ENCODE measurements at regions not wholly inside any gene's neighbourhood (a gene's known extent, or its start where the extent isn't known, plus 50 kb on each side); places are given as distances from the start of the nearest gene placed in this dataset.

DNA sequence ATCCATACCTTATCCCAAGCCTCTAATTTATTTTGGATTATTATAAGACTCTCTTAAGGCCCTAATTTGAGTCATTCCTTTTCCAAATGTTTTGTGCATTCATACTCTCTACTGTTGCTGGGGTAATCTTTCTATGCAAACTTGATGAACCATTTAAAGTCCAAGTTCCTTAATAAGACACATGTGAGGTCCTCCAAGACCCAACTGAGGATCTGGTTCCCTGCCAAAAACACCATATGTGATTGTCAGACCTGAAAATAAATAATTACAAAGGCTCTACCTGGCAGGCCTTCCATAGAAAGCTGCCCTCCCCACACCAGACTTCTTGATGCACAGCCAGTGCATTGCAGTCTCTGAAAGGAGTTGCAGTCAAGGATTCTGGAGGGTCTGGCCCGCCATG, 257.9 kb upstream of the AKR1E2 start:
- no peak for DNase-seq

DNA sequence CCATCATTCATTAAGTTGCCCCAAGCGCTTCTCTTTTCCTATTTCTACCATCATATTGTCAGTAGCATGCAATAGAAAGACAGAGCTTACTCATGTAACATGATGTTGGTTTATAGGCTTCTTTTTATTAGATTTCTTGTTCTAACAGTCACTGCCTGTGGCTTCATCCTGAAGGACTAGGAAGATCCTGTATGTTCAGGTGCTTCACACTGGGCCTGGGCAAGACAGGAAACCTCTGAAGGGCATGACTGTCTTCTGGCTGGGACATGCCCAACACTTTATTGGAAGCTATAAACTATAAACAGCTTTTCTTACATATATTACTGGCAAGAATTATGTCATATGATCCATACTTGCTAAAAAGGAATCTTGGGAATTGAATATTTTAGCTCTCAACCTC, 258.4 kb upstream of the AKR1E2 start:
- no peak for DNase-seq

DNA sequence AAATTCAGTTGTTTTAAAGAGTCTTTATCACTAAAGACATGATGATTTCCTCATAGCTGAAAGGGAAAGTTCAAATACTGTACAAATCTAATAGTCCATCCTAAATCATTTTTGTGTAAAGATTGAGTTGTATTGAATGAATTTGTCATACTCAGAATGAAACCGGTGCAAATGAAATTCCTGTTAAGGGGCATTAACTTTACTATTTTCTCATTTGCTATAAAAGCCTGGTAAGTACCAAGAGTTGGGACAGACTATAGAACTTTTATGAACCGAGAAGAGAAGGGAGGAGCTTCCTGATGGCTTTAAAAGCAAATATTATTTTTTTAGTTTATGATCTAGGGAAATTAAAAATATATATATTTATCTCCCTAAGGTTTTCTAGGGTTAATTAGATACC, 260.0 kb upstream of the AKR1E2 start:
- no peak for DNase-seq

DNA sequence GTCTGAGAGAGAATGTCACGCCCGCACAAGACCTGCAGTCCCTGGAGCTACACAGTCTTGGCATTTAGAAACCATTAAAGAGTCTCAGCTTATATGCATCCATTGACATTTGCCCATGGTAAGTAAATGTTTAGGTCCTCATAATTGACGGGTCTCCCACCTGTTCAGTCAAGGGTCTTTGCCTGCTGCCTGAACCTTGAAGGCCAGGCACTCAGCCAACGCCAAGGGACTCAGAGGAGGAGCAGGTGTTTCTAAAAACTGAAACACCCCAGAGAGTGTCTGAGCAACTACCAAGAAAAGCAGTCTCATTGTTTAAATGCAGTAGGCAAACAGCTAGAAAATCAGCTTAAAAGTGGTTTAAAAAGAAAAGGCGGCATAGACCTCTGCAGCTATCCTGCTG, 264.7 kb upstream of the AKR1E2 start:
- DNase-seq, result no peak

DNA sequence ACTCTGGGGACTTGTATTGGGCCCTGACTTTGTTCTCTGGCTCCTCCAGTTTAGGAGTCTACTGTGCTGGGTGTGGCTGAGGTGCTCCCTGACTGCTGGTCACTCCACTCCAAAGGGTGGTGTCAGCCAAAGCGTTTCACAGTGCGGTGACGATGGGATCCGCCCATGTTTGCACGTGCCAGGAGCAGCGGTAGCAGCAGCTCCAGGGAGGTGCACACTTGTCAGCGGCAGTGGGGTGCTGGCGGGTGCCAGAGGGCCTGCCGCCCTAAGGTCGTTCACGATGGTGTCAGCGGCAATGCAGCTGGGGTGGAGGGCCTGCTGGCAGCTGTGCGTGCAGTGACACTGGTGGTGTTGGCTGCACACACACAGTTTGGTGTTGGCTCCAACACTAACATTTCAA, 268.5 kb upstream of the AKR1E2 start:
- DNase-seq, result no peak

DNA sequence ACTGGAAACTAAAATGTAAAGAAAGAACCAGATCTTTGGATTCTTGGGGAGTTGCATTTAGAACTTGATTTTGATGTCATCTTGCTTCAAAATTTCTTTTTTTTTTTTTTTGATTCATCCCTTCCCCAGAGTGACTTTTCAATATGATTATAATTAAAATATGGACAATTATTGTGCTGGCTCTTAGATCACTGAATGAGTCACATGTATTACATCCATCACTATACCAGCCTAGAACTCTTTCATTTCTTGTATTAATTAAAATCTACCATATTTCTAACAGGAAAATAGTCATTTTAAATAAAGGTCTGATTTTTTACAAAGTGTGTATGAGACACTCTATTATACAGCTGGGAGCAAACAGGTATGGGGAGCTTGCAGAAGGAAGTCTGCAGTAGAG, 269.5 kb upstream of the AKR1E2 start:
- no peak for DNase-seq

DNA sequence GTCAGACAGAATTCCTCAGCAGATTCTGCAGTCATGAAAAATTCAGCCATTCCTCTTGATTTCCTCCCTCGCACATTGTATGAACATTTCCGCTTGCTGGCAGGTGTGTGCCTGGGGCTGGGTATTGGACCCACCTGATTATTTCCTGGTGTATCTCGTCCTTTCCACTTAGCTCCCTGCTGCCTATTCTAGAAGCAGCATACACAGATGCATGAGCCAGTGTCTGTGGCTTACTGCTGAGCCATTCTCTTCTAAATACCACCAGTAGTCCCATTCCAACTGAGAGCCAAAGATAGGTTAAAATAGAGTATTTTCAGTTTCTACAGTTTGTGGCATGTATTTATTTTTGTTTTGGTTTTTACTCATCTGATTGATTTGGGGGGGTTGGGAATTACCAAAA, 270.1 kb upstream of the AKR1E2 start:
- no peak for DNase-seq

DNA sequence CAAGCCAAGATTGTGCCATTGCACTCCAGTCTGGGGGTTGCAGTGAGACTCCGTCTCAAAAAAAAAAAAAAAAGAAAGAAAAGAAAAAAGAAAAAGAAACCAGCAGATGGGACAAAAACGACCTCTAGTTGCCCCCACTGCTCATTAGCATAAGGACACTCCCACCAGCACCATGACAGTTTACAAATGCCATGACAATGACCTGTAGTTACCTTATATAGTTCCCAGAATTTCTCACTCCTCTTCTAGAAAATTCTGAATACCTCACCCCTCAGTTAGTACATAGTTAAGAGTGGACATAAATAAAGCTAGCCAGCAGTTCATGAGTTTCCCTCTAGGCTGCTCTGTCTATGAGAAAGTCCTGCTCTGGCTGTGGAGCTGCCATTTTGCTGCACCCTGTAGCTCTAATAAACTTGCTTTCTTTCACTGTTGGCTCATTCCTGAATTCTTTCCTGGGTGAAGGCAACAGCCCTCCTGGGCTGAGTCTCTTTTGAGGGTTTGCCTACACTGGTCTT, 276.8 kb upstream of the AKR1E2 start:
- no peak for DNase-seq

DNA sequence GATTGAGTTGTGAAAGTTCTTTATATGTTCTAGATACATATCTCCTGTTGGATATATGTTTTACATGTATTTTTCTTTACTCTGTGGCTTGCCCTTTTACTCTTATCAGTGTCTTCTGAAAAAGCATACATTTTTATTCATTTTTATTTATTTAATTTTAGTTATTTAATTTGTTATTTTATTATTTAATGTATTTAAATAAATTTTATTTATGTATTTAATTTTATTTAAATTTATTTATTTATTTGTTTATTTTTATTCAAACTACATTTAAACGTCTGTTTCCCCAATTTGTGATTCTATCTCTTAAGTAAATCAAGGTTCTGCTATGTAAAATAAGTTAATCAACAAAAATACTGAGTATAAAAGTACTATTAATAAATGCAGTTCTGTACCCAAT, 279.1 kb upstream of the AKR1E2 start:
- no peak for DNase-seq

DNA sequence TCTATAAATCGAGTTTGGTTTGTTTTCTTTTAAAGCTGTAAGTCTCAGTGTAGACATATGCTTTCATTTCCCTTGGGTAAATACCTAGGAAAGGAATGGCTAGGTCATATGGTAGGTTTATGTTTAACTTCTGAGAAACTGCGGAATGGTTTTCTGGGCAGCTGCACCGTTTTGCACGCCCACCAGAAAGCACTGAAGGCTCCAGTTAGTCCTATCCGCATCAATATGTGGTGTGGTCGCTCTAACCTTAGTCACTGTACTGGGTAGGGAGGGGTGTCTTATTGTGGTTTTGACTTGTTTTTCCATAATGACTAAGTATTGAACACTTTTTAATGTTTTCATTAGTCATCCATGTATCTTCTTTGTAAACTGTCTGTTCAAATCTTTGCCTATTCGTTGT, 279.5 kb upstream of the AKR1E2 start:
- DNase-seq, result no peak

DNA sequence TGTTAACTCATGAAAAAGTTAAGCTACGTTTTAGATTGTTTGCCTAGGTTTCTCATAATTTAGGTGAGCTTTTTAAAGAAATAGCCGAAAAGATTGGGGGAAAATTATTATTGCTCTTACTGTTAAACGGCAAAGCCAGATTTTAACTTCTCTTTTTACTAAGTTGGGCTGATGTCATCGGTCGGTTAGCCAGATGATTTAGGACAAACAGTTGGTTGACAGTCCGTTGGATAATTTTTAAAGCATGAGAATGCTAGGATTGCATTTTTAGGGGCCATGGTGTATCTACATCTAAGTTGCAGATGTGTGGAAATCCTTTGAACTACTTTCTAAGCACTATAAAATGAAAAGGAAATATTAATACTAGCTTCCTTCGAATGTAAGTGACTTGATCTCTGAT, 280.9 kb upstream of the AKR1E2 start:
- DNase-seq, result no peak

DNA sequence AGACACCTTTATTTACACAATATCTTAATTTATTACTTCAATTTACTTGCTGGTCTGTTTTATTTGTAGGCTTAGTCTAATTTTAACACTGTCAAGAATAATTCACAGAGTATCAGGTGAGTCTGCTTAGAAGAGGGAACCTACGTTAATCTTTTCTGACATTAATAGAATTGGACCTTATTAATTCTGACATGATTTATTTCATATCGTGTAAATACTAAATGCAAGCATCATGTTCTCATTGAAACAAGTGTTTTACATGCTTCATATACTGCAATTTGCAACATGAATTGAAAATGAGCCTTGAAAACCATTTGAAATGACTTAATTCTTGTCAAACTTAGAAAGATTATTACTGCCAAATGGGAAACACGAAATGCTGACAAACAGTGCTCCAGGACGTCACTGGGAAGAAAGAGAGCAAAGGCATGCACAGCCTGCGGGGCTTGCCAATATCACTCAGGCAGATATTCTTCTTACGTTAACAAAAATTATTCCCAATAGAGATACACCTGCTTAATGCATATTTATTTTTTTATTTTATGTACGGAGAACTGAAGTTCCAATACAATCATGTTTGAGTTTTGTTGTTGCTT, 282.0 kb upstream of the AKR1E2 start:
- DNase-seq, result no peak

DNA sequence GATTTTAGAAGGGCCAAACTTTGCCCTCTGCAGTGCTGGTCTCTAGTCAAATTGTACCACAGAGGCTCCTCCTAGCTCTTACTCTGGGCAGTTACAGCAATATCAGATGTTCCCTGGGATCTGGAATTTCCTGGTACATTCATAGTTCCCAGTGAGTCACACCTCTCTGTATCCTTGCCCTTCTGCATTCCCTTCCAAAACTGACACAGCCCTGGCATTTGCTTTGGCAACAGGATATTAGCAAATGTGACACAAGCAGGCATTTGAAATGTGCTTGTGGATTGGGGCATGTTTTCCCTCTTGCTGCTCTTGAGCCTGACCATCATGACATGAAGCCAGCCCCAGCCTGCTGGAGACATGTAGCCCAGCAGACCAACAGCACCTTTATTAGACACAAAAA, 284.7 kb upstream of the AKR1E2 start:
- DNase-seq, result no peak

DNA sequence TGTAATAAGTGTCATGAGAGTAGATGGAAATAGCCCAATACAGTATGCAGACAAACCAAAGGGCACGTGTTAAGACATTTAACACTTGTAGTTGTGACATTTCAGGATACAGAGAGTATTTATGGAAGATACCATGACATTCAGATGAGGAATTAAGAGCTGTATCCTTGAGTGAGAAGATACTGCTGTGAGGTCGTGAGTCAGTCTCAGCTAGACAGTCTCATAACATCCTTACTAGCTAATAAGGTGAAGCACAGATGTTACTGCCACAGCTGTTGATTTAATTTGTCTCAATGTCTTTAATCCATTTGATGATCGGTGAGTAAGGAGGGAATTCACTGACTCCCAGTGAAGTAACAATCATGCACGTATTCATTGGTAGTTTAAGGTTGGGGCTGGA, 288.0 kb upstream of the AKR1E2 start:
- DNase-seq, result no peak

DNA sequence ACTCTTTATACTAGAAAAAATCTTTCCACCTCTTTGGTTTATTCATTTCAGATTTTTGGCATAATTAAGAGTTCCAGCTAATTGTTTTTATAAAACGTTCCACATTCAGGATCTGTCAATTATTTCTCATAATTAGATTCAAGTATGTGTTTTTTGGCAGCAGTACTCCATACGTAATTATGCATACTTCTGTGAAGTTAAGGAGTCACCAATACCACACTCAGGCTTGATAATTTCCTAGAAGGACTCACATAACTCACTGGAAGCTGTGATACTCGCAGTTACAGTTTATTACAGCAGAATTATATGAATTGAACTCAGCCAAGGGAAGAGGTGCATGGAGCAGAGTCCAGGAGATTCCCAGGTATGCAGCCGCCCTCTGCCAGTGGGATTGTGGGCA, 290.5 kb upstream of the AKR1E2 start:
- no peak for DNase-seq

DNA sequence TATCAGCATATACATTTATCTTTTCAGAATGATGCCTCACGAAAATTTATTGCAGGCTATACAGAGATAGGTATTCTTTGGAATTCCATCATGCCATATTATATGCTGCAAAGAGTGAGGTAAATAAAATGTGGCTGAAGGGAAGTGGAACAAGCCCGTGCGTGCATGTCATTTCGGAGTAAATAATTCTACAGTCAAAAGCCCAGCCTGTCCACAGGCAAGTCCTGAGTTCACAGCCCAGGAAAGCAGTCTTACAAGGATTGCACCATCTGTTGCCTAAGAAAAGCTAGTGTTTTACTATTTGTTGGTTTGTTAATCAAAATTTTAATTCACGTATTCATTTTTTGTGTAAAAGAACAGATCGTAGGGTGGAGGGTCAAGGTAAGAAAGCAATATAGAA, 292.4 kb upstream of the AKR1E2 start:
- no peak for DNase-seq

DNA sequence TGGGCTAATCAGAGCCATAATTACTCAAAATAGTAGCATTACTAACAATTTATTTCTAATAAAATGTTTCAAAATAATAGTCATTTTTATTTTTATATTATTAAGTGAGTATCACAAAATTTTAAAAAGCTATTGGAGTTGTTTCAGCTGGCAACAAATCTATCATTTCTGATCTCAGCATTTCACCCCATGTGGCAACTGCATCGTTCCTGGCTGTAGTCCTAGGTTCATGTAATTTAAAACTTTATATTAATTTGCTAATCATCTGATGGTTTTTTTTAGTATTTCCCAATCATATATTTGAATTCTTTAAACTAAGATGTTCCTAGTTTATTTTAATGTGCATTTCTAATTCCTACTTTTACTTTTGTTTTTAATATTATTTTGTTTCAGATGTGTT, 293.0 kb upstream of the AKR1E2 start:
- DNase-seq, result no peak

DNA sequence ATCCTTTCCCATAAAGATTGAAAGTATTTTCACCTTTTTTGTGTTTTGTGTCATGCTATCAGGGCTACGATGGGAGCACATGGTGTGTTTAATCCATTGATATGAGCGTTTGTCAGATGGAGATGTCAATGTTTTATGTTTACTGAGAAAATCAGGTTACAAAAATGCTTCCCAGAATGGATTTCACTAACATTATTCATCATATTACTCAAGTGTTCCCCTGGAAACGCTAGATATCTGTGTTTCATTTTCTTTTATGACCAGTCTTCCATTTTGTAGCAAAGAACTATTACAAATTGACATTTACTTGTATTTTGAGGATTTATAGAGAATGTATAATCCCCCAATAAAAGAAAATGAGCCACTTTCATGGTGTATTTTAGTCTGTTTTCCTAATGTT, 293.5 kb upstream of the AKR1E2 start:
- DNase-seq, result no peak

DNA sequence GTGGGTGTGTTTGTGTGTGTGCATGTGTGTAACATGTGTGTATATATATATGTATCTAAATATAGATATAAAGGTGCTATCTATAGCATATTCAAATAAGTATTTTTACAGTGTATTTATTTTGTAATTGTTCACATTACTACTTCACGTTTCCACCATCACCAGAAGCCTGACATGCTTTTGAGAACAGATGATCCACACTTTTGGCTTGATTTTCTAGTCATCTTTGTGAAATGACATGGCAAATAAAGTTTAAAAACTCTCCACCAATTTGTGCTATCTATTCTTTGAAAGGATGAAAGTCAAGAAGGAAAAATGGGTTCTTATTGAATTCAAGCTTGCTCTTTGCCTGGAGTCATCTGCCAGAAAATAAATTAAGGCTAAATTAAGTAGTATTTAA, 294.0 kb upstream of the AKR1E2 start:
- no peak for DNase-seq

DNA sequence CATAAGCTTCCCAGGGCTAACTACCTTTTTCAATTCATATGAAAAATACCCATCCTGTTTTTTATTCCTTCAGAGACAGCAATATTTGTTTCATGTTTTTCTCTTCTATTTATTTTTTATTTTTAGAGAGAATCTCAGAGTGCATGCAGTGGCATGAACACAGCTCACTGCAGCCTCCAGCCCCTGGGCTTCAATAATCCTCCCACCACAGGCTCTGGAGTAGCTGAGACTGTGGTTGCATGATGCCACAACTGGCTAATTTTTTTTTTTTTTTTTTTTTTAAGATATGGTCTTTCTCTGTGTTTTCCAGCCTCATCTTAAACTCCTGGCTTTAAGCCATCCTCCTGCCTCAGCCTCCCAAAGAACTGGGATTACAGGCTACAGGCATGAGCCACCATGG, 296.7 kb upstream of the AKR1E2 start:
- no peak for DNase-seq

DNA sequence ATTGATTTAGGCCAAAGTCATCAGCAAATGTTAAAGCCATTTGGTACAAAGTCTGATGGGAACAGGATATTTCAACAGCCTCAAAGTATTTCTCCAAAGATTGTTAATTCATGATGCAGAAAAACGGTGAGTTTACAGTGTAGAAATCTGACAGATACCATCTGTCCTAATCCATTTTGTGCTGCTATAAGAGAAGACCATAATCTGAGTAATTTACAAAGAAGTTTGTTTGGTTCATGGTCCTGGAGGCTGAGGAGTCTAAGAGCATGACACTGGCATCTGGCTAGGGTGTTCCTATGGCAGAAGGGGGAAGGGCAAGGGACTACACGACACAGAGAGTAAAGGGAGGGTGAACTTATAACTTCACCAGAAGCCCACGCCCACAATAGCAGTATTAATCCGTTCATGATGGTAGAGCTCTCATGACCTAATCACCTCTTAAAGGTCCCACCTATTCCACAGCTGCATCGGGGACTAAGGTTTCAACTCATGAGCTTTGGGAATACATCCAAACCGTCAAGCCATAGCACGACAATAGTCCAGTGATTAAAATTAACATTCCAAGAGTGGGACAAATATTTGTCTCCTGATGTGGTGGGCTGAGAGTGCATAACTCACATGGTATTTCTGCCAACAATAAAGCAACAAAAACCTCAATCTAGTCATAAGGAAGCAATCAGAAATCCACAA, 298.6 kb upstream of the AKR1E2 start:
- no peak for DNase-seq

DNA sequence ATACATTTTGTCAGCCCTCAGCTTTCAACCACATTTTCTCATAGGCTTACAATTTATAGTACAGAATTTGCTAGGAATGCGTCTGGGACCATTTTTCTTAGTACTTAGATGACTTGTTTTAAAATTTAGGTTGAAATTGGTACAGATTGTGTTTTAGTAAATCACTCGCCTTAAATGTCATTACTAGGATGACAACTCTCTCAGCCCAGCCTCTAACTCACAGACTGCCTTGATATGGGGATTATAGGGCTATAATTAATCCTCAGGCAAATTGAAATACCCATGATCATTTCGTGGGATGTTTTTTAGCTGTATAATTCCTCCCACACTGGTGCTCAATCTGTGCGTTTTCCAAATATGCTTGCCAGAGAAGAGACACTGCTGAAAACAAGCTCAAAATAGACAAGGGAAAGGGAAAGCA, 299.7 kb upstream of the AKR1E2 start:
- no peak for DNase-seq

DNA sequence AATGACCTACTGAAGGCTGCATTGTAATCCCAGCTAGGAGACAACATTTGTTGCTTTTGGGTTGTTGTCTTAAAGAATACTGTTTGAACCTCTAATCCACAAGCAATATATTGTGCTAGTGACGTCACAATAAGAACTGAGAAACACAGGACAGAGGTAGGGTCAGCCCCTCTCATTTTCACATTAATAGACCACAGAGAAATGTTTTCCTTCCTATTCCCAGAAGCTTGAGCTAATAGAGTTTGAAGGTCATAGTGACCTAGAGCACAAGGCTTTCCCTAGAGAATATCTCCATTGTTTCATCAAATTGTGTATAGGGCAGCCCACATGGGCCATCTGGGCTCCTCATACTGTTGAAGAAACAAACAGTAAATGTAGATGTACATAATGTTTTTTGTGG, 300.9 kb upstream of the AKR1E2 start:
- no peak for DNase-seq

DNA sequence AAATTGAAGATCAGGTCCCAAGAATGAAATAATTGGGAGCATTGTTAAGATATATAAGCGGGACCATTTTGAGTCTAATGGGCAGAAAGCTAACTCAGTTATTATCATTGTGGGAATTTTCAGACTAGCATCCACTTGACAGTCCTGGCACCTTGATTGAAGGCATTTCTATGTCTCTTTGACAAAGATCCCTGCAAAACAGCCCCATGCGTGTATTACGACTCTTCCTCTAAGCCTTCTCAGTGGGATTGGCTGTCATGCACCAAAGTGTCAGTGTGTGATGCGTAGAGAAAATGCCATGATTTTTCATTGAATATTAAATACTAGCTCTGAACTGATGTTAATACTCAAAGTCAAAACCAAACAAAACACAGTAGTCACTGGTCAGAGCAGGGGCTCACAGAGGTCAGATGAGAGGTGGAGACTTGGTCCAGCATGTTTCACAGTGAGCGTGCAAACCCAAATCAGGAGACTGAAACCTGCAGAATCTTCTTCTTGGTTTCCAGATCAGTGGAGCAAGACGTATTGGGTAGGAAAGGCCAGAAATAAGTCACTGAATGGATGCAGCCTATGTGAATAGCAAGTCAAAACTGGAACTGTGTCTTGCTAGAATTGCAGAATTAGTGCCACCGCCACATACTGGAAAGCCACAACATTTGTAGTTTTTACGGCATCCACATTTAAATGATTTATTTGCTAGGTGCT, 303.6 kb upstream of the AKR1E2 start:
- DNase-seq, result no peak
